ENCODE measurements at regions not wholly inside any gene's neighbourhood (a gene's known extent, or its start where the extent isn't known, plus 50 kb on each side); places are given as distances from the start of the nearest gene placed in this dataset.
"Not testable (repeated sequence)": the region's sequence is repeated elsewhere in the genome, so short reads cannot be mapped to it uniquely, and the experiment has no call there.

DNA sequence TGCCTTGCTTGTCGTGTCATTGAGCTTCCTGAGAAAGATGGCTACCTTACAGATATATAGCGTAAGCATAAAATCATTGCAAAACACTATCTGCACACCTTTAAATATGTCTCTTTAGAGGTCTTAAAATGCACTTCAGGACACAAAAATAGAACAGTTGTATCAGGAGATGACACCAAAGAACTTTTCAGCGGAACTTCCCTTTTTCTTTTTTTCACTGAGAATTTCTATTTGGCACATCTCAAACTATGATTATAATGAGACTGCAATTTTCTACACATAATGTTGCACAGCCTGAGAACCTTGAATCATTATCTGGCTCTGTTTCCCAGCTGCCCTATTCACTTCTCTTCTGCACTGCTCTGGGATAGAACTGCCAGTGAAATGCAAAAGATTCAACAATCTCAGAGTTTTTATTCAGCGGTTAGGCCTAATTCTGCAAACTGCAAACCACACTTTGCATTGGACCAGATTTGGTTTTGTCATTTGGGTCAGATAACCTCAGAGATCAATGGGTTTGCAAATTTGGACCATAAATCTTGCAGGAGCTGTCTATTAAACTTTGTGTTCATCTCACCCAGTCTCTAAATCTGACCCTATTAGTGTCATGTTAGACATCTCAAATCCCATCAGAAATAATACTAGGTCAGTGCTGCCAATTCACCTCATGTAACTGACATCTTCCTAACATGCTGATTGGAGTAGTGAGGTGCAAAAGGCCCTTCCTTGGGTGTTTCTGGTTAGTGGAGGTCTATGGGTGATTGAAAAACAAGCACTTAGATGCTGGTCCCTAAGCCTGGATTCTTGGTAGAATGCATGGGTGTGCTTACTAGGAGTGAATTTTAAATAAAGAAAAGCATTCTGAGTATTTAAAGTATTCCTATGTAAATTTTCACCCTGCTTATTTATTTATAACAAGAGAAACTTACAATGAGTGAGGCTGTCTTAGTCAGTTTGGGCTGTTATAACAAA, 382.7 kb downstream of the UTRN start:
- Histone ChIP-seq H3K27me3 (ENCODE audit: insufficient read depth, low read length) (no peaks in the 10 kb centered on the region), H2BK120ac (ENCODE audit: low read depth, low read length, poor library complexity, severe bottlenecking) (no peak overlapping the region), H3K9ac (ENCODE audit: extremely low read depth, insufficient read length, low read length) (no peak overlapping the region), H3K18ac (ENCODE audit: insufficient read length, low read depth, low read length) (no peak overlapping the region), H2BK5ac (ENCODE audit: insufficient read length, low read length) (no peak overlapping the region), H3T11ph (ENCODE audit: low read length) (no peak overlapping the region), H3K4ac (ENCODE audit: low read depth, low read length) (no peak overlapping the region), H3K79me1 (ENCODE audit: insufficient read depth, low read depth, low read length, poor library complexity, severe bottlenecking) (no peaks in the 10 kb centered on the region), H3K4me1 (ENCODE audit: insufficient read depth, low read length) (peaks cover 3% of the 10 kb centered on the region), H4K5ac (ENCODE audit: insufficient read length, low read depth, low read length) (no peak overlapping the region), H2AFZ (ENCODE audit: low read length) (no peak overlapping the region), H3K23me2 (ENCODE audit: insufficient read length, low read depth, low read length, poor library complexity, severe bottlenecking) (no peaks in the 10 kb centered on the region), H3K9me3 (ENCODE audit: control insufficient read depth, low read depth, low read length) (no peaks in the 10 kb centered on the region), H3K4me2 (ENCODE audit: insufficient read depth, insufficient read length, low read length) (no peak overlapping the region), H2AK5ac (ENCODE audit: insufficient read length, low read length) (no peak overlapping the region), H2BK20ac (ENCODE audit: low read depth, low read length, poor library complexity, severe bottlenecking) (no peak overlapping the region), H3K79me2 (ENCODE audit: insufficient read depth, low read length) (peaks cover 1% of the 10 kb centered on the region; the same call in 1 of the 2 replicates), H4K91ac (ENCODE audit: insufficient read length, low read depth, low read length) (no peak overlapping the region), H2BK15ac (ENCODE audit: low read depth, low read length) (no peak overlapping the region), H4K8ac (replicated peaks; ENCODE audit: insufficient read length, low read depth, low read length) (no peak overlapping the region), H3K56ac (ENCODE audit: insufficient read length, low read depth, low read length) (no peak overlapping the region), H2BK12ac (ENCODE audit: insufficient read length, low read depth, low read length) (no peak overlapping the region), H3K23ac (ENCODE audit: insufficient read length, low read depth, low read length) (no peak overlapping the region), H3K27ac (ENCODE audit: insufficient read length, low read depth, low read length) (no peak overlapping the region), H4K20me1 (ENCODE audit: control insufficient read depth, insufficient read depth, insufficient read length) (no peaks in the 10 kb centered on the region), H3K14ac (ENCODE audit: insufficient read depth, low read length) (no peak overlapping the region)
- Mint-ChIP-seq H3K9me3 (peaks cover 29 to 34% of the 10 kb centered on the region in 2 experiments), H3K4me1 (peaks cover 20 to 25% of the 10 kb centered on the region in 2 experiments), H3K27ac (no peak overlapping the region; a peak in 1 of 7 replicates), H3K27me3 (ENCODE audit: low read depth) (no peaks in the 10 kb centered on the region), H3K4me3 (no peak overlapping the region), H3K36me3 (ENCODE audit: insufficient read depth in 1 of 3, low read depth in 3 of 3) (peaks cover 24 to 58% (median 28%) of the 10 kb centered on the region in 3 experiments)
- DNase-seq: no peak
- no CpG with 5 or more reads among the region's 4 CpGs for WGBS (ENCODE audit: extremely low coverage, insufficient read length, low lambda C conversion rate)
- no peak for TF ChIP-seq CTCF (conservative IDR thresholded peaks at IDR 0.05)

- no CpG with 5 or more reads among the region's 1 CpG for WGBS (ENCODE audit: extremely low coverage, insufficient read length, low lambda C conversion rate)
- H3K4ac ChIP-seq (ENCODE audit: low read depth, low read length); H3T11ph ChIP-seq (ENCODE audit: low read length); H4K5ac ChIP-seq (ENCODE audit: insufficient read length, low read depth, low read length); H3K23me2 ChIP-seq (ENCODE audit: insufficient read length, low read depth, low read length, poor library complexity, severe bottlenecking); H3K23ac ChIP-seq (ENCODE audit: insufficient read length, low read depth, low read length); H2BK15ac ChIP-seq (ENCODE audit: low read depth, low read length); H2AFZ ChIP-seq (ENCODE audit: low read length); H3K4me1 ChIP-seq (ENCODE audit: insufficient read depth, low read length); H3K18ac ChIP-seq (ENCODE audit: insufficient read length, low read depth, low read length); H3K79me1 ChIP-seq (ENCODE audit: insufficient read depth, low read depth, low read length, poor library complexity, severe bottlenecking); H3K56ac ChIP-seq (ENCODE audit: insufficient read length, low read depth, low read length); H3K4me2 ChIP-seq (ENCODE audit: insufficient read depth, insufficient read length, low read length); H3K27me3 Mint-ChIP-seq (ENCODE audit: low read depth); H3K4me3 Mint-ChIP-seq; H2BK5ac ChIP-seq (ENCODE audit: insufficient read length, low read length); H3K27me3 ChIP-seq (ENCODE audit: insufficient read depth, low read length); H3K79me2 ChIP-seq (ENCODE audit: insufficient read depth, low read length); H3K27ac Mint-ChIP-seq; H4K91ac ChIP-seq (ENCODE audit: insufficient read length, low read depth, low read length); H3K14ac ChIP-seq (ENCODE audit: insufficient read depth, low read length); H4K8ac ChIP-seq (replicated peaks; ENCODE audit: insufficient read length, low read depth, low read length); H3K9ac ChIP-seq (ENCODE audit: extremely low read depth, insufficient read length, low read length); H2BK120ac ChIP-seq (ENCODE audit: low read depth, low read length, poor library complexity, severe bottlenecking); H2AK5ac ChIP-seq (ENCODE audit: insufficient read length, low read length); H3K9me3 ChIP-seq (ENCODE audit: control insufficient read depth, low read depth, low read length); H3K27ac ChIP-seq (ENCODE audit: insufficient read length, low read depth, low read length); H2BK12ac ChIP-seq (ENCODE audit: insufficient read length, low read depth, low read length); H2BK20ac ChIP-seq (ENCODE audit: low read depth, low read length, poor library complexity, severe bottlenecking); DNase-seq; H4K20me1 ChIP-seq (ENCODE audit: control insufficient read depth, insufficient read depth, insufficient read length): not testable (repeated sequence)
- Mint-ChIP-seq H3K4me1 (peaks cover 13 to 18% of the 10 kb centered on the region in 2 experiments), H3K9me3 (peaks cover 50 to 54% of the 10 kb centered on the region in 2 experiments), H3K36me3 (ENCODE audit: insufficient read depth in 1 of 3, low read depth in 3 of 3) (peaks cover 39 to 82% (median 40%) of the 10 kb centered on the region in 3 experiments)
Observed at GRCh38 chr6:144670259-144670658, 385.1 kb downstream of the UTRN start.

Data from H9 (cell line).